HG03196 (cell line): ENCODE measurements at regions not wholly inside any gene's neighbourhood (a gene's known extent, or its start where the extent isn't known, plus 50 kb on each side); places are given as distances from the start of the nearest gene placed in this dataset.

Source experiments
- ATAC-seq: cut with Tn5 transposase; IDR thresholded peaks from one replicate; pipeline ENCODE4 v1.9.1; 2021; ENCODE audit not compliant: unreplicated experiment

GRCh38 chr5:2027790-2028189 is 145.1 kb upstream of the IRX4 start:
- ATAC-seq, result no peak

- no peak for ATAC-seq
Observed at GRCh38 chr5:2024986-2025721, 142.4 kb upstream of the IRX4 start.

- ATAC-seq, result no peak
Observed at GRCh38 chr5:2023196-2023595, 140.5 kb upstream of the IRX4 start.

GRCh38 chr5:2022436-2022835 is 139.7 kb upstream of the IRX4 start:
- ATAC-seq, result no peak

- no peak for ATAC-seq
Observed at GRCh38 chr5:2021484-2022176, 138.9 kb upstream of the IRX4 start.

- no peak for ATAC-seq
Observed at GRCh38 chr5:2020730-2021129, 138.0 kb upstream of the IRX4 start.

GRCh38 chr5:2019716-2020115 is 137.0 kb upstream of the IRX4 start:
- ATAC-seq, result no peak

- ATAC-seq, result no peak
Observed at GRCh38 chr5:2018390-2018724, 135.6 kb upstream of the IRX4 start.

GRCh38 chr5:2017540-2018389 is 135.0 kb upstream of the IRX4 start:
- no peak for ATAC-seq

- ATAC-seq, result no peak
Observed at GRCh38 chr5:2015961-2016360, 133.2 kb upstream of the IRX4 start.

- no peak for ATAC-seq
Observed at GRCh38 chr5:2015124-2015848, 132.6 kb upstream of the IRX4 start.

- ATAC-seq, result no peak
Observed at GRCh38 chr5:2014058-2014610, 131.4 kb upstream of the IRX4 start.

GRCh38 chr5:2013301-2014057 is 130.8 kb upstream of the IRX4 start:
- ATAC-seq, result no peak

GRCh38 chr5:2012885-2013284 is 130.2 kb upstream of the IRX4 start:
- ATAC-seq, result no peak

GRCh38 chr5:2011481-2012411 is 129.0 kb upstream of the IRX4 start:
- no peak for ATAC-seq

- ATAC-seq, result no peak
Observed at GRCh38 chr5:2010940-2011339, 128.2 kb upstream of the IRX4 start.

- ATAC-seq, result no peak
Observed at GRCh38 chr5:2009986-2010914, 127.5 kb upstream of the IRX4 start.
